22Rv1 (cell line): ENCODE measurements at regions not wholly inside any gene's neighbourhood (a gene's known extent, or its start where the extent isn't known, plus 50 kb on each side); places are given as distances from the start of the nearest gene placed in this dataset.

Experiments used
- CTCF ChIP-seq: fragments of 450-650 bp; IDR thresholded peaks from 2 replicates; pipeline ENCODE4 v1.5.1; 2017; ENCODE audit warnings: mild to moderate bottlenecking
- ZFX ChIP-seq: fragments of 450-650 bp; IDR thresholded peaks from 2 replicates; pipeline ENCODE4 v1.6.1; 2017; ENCODE audit warnings: antibody characterized with exemption, borderline replicate concordance

- TF ChIP-seq CTCF, result no peak
- TF ChIP-seq ZFX, result no peak
These were observed 812.6 kb upstream of the LRATD1 start for GRCh38 chr2:13819896-13820295.
